HG02798 (cell line): ENCODE measurements at regions not wholly inside any gene's neighbourhood (a gene's known extent, or its start where the extent isn't known, plus 50 kb on each side); places are given as distances from the start of the nearest gene placed in this dataset.
"Not testable (repeated sequence)": the region's sequence is repeated elsewhere in the genome, so short reads cannot be mapped to it uniquely, and the experiment has no call there.

ENCODE experiments used
- ATAC-seq: cut with Tn5 transposase; IDR thresholded peaks from one replicate; pipeline ENCODE4 v1.9.1; 2021; ENCODE audit warnings: mild to moderate bottlenecking; ENCODE audit not compliant: unreplicated experiment, poor library complexity

DNA sequence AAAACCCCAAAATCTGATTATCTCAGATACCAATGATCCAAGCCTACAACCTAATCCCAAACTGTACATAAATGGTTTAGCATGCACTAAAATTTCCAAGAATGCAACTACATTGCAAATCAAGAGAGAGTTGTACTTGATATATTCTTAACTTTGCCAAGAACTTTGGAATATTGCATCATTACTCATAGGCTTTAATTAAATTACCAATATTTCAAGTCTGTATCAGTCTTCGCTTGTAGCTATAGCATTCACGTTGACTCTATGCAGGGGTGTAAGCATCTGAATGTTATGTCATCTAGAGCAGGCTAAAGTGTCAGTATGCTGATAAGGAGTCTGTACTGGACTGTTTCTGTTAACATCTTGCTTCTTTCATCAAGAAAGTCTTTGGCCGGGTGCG is 56.3 kb downstream of the FOXI3 start:
- no peak for ATAC-seq

DNA sequence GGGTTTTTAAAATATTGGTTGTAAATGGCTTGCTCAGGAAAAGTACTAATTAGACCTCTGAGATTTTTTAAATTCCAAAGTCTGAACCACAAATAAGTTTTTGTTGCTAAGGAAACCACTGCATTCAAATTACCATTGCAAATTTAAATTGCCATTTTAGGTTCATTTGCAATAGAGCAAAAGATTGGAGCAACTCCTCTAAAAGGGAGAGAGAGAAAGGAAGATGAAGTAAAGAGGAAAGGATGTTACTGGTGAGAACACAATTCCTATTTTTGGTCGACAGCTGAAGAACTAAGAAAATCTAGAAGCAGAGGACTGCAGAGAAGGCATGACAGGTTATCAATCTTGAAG is 74.9 kb downstream of the FOXI3 start:
- ATAC-seq, result no peak

DNA sequence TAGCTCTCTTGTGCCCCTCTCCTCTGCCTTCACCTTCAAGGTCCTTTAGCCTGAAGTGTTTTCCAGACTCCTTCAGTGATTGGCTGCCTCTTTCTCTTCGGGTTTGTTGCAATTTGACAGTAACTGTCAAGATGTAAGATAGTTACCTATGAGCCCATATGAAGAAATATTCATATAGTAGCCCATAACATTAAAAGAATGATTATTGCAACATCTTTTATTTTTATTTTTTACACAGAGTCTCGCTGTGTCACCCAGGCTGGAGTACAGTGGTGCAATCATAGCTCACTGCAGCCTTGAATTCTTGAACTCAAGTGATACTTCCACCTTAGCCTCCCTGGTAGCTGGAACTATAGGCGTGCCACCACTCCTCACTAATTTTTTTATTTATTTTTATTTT is 80.5 kb downstream of the FOXI3 start:
- no peak for ATAC-seq

- ATAC-seq, result not testable (repeated sequence)
Observed at GRCh38 chr2:88365408-88365807, 87.1 kb downstream of the FOXI3 start.

- ATAC-seq, result no peak
Observed at GRCh38 chr2:88355486-88355885, 97.0 kb downstream of the FOXI3 start.

DNA sequence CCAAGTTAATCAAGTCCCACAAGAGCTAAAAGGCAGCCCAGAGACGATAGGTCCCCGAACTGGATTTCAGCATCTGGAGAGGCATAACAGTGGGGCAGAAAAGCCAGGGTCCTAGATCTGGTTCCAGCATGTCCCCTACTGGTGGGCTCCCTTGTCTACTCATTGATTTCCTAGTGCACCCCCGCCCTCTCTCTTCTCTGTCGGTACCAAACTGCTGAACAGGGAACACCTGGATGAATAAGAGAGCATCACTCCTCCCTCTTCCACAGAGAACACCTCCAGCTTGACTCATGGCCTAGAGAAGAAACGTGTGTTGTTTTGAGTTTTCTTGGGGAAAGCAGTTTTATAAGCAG is 101.3 kb downstream of the FOXI3 start:
- ATAC-seq, result no peak

GRCh38 chr2:88350331-88351248 is 101.9 kb downstream of the FOXI3 start:
- peak; percentile 67 for ATAC-seq

- ATAC-seq, result no peak
Observed at GRCh38 chr2:88345842-88346241, 106.7 kb downstream of the FOXI3 start.

- no peak for ATAC-seq
Observed at GRCh38 chr2:88342749-88343148, 109.7 kb downstream of the FOXI3 start.

GRCh38 chr2:88334418-88334817 is 118.1 kb downstream of the FOXI3 start:
- ATAC-seq, result no peak

GRCh38 chr2:88331239-88331638 is 121.3 kb downstream of the FOXI3 start:
- ATAC-seq, result no peak

DNA sequence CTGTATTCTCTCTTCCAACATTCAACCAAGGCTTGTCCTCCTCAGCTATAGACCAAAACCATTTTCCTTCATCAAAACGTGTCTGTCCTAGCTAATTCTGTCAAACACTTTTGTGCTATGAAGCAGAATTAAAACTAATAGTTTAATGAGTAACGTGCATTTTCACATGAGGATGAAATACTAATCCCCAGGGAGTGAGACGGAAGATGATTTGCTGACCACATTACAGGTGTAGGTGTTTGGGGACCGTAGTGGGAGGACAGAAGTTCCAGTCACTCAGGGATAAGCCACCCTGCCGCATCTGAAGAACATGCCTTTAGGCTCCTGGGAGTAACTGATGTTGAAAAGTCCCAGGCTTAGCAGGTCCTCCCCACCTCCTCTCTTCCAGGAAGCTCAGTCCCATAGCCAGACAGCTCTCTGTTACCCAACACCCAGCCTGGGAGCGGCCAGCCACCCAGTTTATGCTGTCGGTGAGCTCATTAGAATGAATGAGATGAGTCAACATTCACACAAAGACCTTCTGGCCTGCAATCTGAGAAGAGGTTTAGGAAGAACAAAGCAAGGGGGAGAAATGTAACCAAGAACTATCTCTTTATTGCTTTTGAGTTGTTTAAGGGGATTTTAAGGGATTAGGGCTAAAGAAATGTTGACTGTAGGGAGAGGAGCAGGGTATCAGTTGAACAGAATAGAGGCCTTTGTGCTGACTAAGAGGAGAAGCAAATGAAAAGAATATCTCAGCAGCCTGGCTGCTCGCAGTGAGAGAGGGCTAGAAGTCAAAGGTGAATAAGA is 122.5 kb downstream of the FOXI3 start:
- peak; percentile 90 for ATAC-seq

- ATAC-seq, result no peak
Observed at GRCh38 chr2:88321449-88322248, 130.8 kb downstream of the FOXI3 start.

GRCh38 chr2:88320076-88320773 is 132.3 kb downstream of the FOXI3 start:
- no peak for ATAC-seq

- no peak for ATAC-seq
Observed at GRCh38 chr2:88318956-88319330, 133.6 kb downstream of the FOXI3 start.

GRCh38 chr2:88318071-88318955 is 134.2 kb downstream of the FOXI3 start:
- no peak for ATAC-seq

DNA sequence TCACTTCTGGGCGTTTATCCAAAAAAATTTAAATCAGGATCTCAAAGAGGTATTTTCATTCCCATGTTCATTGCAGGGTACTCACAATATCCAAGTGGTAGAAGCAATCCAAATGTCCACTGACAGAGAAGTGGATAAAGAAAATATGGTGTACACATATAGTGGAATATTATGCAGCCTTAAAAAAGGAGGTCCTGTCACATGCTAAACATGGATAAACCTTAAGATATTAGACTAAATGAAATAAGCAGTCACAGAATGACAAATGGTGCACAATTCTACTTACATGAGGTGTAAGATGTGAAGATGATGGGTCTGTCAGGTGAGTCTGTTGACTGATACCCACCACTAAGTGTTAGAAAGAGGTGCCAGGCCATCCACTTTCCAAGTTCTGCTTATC is 140.6 kb downstream of the THNSL2 start:
- no peak for ATAC-seq

DNA sequence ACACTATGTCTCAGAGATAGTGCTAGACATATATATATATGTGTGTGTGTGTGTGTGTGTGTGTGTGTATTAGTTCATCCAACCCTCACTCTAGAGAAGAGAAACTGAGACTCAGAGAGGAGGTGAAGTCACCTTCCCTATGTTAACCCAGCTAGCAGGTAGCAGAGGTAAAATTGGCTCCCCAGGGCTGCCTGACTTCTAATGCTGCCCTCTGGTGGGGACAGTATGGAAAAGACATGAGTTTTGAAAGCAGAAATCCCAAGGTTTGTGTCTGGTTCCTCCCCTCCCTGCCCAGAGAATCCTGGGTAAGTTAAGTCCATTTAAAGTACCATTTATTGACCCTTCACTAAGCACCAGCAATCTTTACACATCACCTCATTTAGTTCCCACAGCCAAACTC is 137.7 kb downstream of the THNSL2 start:
- no peak for ATAC-seq

DNA sequence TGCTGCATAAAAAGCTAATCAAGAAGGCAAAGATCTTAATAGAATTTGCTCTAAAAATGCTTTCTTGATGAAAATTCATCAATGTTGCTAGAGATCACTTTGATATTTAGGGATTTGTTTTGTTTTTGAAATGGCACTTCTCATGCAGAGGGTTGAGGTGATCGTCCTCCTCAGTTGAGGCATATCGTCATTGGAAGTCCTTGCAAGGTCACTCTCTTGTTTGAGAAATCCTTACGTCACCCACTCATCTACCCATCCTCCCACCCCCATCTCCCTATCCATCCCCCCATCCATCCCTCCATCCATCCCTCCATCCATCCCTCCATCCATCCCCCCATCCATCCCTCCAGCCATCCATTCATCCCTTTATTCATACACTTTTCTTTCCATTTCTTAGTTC is 133.7 kb downstream of the THNSL2 start:
- ATAC-seq, result no peak
